ENCODE measurements at regions not wholly inside any gene's neighbourhood (a gene's known extent, or its start where the extent isn't known, plus 50 kb on each side); places are given as distances from the start of the nearest gene placed in this dataset.

- no peak for TF ChIP-seq FOXA1 (IDR thresholded peaks at IDR 0.05)
- no peak for TF ChIP-seq SP1 (IDR thresholded peaks at IDR 0.05)
- TF ChIP-seq EGR1 (IDR thresholded peaks at IDR 0.05; ENCODE audit: low read depth in 2 of 2), result no peak
- no peak for TF ChIP-seq HNF4A (conservative IDR thresholded peaks at IDR 0.05)
- no peak for TF ChIP-seq TAF1 (conservative IDR thresholded peaks at IDR 0.05)
- TF ChIP-seq MAX (IDR thresholded peaks at IDR 0.05), result no peak
- Histone ChIP-seq H3K27me3 (ENCODE audit: control insufficient read depth in 4 of 4, insufficient read depth in 4 of 4, low read length in 3 of 4) (no peaks in the 10 kb centered on the region), H3K4me3 (ENCODE audit: low read depth in 1 of 3, low read length in 3 of 3) (no peak overlapping the region), H3K27ac (ENCODE audit: low read depth in 1 of 2, low read length in 2 of 2) (no peak overlapping the region), H3K9ac (ENCODE audit: low read depth in 1 of 2, low read length in 2 of 2) (no peak overlapping the region), H3K9me3 (ENCODE audit: control insufficient read depth in 4 of 4, low read length in 3 of 4) (no peaks in the 10 kb centered on the region), H3K4me1 (ENCODE audit: control insufficient read depth in 4 of 4, insufficient read depth in 4 of 4, low read length in 3 of 4) (peaks cover 4 to 19% (median 9%) of the 10 kb centered on the region in 4 donors), H3K36me3 (ENCODE audit: control insufficient read depth in 4 of 4, insufficient read depth in 3 of 4, low read depth in 1 of 4, low read length in 3 of 4) (no peaks in the 10 kb centered on the region)
- 86% methylated on average over 6 of the region's 6 CpGs for WGBS
- DNase-seq (ENCODE audit: low spot score), result no peak
These were observed 61.0 kb upstream of the MYL10 start for GRCh38 chr7:101690061-101690460.

DNA sequence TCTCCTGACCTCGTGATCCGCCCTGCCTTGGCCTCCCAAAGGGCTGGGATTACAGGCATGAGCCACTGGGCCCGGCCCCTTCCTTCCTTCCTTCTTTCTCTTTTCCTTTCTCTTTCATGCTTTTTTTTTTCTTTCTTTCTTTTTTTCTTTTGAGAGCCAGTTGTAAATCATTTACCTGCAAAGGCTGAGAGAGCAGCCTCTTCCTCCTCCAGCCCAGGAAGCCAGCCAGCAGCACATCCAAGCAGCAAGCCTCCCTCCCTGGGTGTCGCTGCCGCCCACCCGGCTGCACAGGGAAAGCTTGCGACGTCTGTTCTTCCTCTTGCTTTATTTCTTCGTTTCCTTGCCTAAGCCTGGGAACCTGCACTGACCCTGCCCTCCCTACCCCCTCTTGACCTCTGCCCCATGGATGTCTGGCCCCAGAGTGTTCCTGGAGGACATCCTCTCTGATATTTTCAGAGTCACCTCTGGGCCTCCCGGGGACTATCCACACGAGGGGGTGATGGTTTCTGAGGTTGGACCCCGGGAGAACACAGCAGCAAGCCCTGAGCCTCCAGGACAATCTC, 62.8 kb upstream of the MYL10 start:
- Histone ChIP-seq H3K9ac (ENCODE audit: low read depth in 1 of 2, low read length in 2 of 2) (no peak overlapping the region), H3K36me3 (ENCODE audit: control insufficient read depth in 4 of 4, insufficient read depth in 3 of 4, low read depth in 1 of 4, low read length in 3 of 4) (no peaks in the 10 kb centered on the region), H3K27me3 (ENCODE audit: control insufficient read depth in 4 of 4, insufficient read depth in 4 of 4, low read length in 3 of 4) (no peaks in the 10 kb centered on the region), H3K4me3 (ENCODE audit: low read depth in 1 of 3, low read length in 3 of 3) (no peak overlapping the region), H3K4me1 (ENCODE audit: control insufficient read depth in 4 of 4, insufficient read depth in 4 of 4, low read length in 3 of 4) (peaks cover 4 to 19% (median 9%) of the 10 kb centered on the region in 4 donors), H3K27ac (ENCODE audit: low read depth in 1 of 2, low read length in 2 of 2) (no peak overlapping the region), H3K9me3 (ENCODE audit: control insufficient read depth in 4 of 4, low read length in 3 of 4) (no peaks in the 10 kb centered on the region)
- TF ChIP-seq RAD21 (IDR thresholded peaks at IDR 0.05), result peak in 1 of 2 donors; percentile 44
- TF ChIP-seq JUND (IDR thresholded peaks at IDR 0.05), result no peak
- peak; percentile 12 to 49 for TF ChIP-seq RXRA (IDR thresholded peaks at IDR 0.05)
- peak in 1 of 2 donors; percentile 24 for TF ChIP-seq HNF4A (conservative IDR thresholded peaks at IDR 0.05)
- TF ChIP-seq, protein P1, sequence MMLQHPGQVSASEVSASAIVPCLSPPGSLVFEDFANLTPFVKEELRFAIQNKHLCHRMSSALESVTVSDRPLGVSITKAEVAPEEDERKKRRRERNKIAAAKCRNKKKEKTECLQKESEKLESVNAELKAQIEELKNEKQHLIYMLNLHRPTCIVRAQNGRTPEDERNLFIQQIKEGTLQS (IDR thresholded peaks at IDR 0.05), result no peak
- TF ChIP-seq SP1 (IDR thresholded peaks at IDR 0.05), result peak; percentile 6
- WGBS, result 19% methylated on average over 12 of the region's 12 CpGs
- peak; percentile 37 for DNase-seq (ENCODE audit: low spot score)

DNA sequence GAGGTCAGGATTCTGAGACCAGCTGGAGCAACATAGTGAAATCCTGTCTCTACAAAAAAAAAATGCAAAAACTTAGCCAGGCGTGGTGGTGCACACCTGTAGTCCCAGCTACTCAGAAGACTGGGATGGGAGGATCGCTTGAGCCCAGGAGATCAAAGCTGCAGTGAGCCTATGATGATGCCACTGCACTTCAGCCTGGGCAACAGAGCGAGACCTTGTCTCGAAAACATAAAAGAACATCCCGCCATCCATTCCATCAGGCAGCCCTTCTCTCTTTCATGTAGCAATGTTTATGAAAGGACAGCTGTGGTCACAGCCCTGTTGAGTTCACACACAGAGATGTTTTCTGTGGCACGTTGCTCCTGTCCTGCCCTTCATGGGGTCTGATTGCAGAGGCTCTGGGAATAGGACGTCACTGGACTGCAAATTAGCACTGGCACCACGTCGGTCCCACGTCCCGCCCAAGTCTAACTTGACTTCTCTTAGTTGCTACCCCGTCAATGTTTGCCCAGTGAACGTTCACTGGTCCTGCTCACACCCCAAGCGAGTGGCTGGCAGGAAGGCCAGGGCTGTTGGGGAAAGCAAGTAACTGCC, 64.5 kb upstream of the MYL10 start:
- H3K9ac ChIP-seq (ENCODE audit: low read depth in 1 of 2, low read length in 2 of 2), result no peak overlapping the region
- H3K4me1 ChIP-seq (ENCODE audit: control insufficient read depth in 4 of 4, insufficient read depth in 4 of 4, low read length in 3 of 4), result peaks cover 2 to 13% (median 8%) of the 10 kb centered on the region in 4 donors
- WGBS, result 90% methylated on average over 14 of the region's 14 CpGs
- no peaks in the 10 kb centered on the region for H3K36me3 ChIP-seq (ENCODE audit: control insufficient read depth in 4 of 4, insufficient read depth in 3 of 4, low read depth in 1 of 4, low read length in 3 of 4)
- no peak for DNase-seq (ENCODE audit: low spot score)
- no peak overlapping the region for H3K27ac ChIP-seq (ENCODE audit: low read depth in 1 of 2, low read length in 2 of 2)
- TF ChIP-seq CTCF (IDR thresholded peaks at IDR 0.05; ENCODE audit: low read depth, low read length, missing input control), result no peak
- TF ChIP-seq MAX (IDR thresholded peaks at IDR 0.05), result no peak
- no peak for TF ChIP-seq GABPA (IDR thresholded peaks at IDR 0.05 in 1 of 2, conservative IDR thresholded peaks at IDR 0.05 in 1 of 2)
- no peaks in the 10 kb centered on the region for H3K27me3 ChIP-seq (ENCODE audit: control insufficient read depth in 4 of 4, insufficient read depth in 4 of 4, low read length in 3 of 4)
- H3K9me3 ChIP-seq (ENCODE audit: control insufficient read depth in 4 of 4, low read length in 3 of 4), result no peaks in the 10 kb centered on the region
- H3K4me3 ChIP-seq (ENCODE audit: low read depth in 1 of 3, low read length in 3 of 3), result no peak overlapping the region

Data from liver (tissue), 8 donors.